SH-SY5Y (cell line): ENCODE measurements at regions not wholly inside any gene's neighbourhood (a gene's known extent, or its start where the extent isn't known, plus 50 kb on each side); places are given as distances from the start of the nearest gene placed in this dataset.

Experiments used
- GATA2 ChIP-seq: IDR thresholded peaks from 2 replicates; pipeline ENCODE4 v1.6.1; 2011; ENCODE audit warnings: mild to moderate bottlenecking, low read depth, low read length
- GATA3 ChIP-seq: IDR thresholded peaks from 2 replicates; pipeline ENCODE4 v1.6.1; 2011; ENCODE audit warnings: low read depth, mild to moderate bottlenecking, low read length, moderate library complexity

DNA sequence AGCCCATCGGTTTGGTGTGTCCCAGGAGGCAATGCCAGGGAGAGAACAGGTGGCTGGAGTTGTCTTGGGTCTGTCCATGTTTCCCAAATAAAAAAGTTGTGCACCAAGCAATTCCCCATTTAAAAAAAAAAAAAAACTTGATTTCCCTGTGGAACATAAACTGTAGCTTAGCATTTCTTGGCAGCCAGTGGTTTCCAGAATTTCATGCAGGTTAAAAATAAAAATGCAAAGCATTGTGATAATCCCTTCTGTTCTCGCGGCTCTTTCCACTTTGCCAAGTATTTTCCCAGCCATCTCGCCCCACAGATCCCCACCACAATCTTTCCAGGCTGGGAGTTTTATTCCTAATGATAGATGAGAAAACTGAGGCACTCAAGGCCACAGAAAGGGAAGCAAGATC is 51.4 kb upstream of the MSX1 start:
- TF ChIP-seq GATA2 (no peak), GATA3 (no peak)

DNA sequence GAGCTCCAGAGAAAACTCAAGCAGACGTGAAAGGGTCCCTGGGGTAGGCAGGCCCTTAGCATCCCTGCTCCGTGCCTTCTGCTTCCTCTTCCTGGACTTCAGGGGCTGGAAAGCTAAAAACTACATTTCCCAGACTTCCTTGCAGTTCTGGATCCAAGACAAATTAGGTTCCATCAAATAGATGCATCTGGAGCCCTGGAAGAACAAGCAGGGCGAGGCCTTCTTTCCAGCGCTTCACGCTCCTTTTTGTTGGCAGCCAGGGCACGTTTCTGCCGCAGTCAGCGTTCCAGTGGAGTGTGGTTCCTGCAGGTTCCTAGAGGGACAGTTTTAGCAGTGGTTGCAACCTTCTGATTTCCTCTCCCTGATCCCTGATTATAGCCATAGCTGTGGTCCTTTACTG is 53.6 kb upstream of the MSX1 start:
- TF ChIP-seq GATA3, result no peak

GRCh38 chr4:4803912-4804296 is 55.6 kb upstream of the MSX1 start:
- TF ChIP-seq GATA2 (no peak), GATA3 (no peak)

DNA sequence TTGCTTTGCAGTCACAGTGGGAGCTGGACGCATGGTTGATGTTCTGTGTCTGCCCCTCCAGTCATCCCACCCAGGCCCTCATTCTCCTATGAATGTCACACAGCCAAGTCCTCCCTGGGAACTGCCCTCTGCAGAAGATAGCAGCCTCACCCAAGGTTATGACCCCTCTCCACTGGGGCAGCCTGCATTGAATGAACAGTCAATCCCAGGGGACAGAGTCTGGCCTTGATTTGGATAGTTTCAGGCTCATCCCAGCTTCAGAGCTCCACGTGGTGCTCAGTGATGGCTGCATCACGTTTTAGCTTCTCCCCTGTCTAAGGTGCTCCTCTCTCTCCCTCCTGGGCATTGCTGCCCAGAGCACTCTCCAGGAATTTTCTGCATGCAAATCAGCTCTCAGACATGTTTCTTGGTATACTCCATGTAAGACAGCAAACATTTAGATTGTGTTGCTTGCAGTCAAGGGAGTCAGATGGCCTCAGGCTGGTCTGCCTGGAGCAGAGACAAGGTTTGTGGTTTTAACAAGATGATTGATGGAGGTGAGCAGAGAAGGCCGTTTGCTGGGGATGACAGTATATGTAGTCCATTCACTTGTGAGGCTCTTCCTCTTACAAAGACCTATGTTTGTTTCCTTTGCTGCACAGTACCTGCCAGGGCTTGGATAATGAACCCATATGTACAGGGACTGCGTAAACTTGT is 56.1 kb upstream of the MSX1 start:
- no peak for TF ChIP-seq GATA3
- no peak for TF ChIP-seq GATA2

GRCh38 chr4:4800646-4801408 is 58.6 kb upstream of the MSX1 start:
- TF ChIP-seq GATA2 (no peak), GATA3 (no peak)

DNA sequence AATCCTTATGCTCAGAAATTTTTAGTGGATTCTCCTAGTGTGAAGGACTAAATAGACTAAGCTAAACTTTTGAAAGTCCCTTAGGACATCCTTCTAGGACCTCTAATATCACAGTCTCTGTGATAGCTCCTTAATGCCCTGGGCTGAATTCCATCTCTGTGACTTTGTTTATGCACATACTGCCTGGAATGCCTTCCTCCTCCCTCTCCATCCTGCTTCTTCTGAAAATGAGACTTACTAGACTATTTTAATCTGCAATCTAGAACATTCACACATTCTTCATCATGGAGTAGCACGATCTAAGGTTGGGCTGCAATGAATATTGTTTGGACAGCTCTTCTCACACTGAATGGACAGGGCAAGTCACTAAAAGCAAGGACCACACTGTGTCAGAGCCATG is 65.0 kb upstream of the MSX1 start:
- TF ChIP-seq GATA3 (no peak), GATA2 (no peak)

- TF ChIP-seq GATA3, result no peak
Observed at GRCh38 chr4:4792466-4792865, 67.0 kb upstream of the MSX1 start.

DNA sequence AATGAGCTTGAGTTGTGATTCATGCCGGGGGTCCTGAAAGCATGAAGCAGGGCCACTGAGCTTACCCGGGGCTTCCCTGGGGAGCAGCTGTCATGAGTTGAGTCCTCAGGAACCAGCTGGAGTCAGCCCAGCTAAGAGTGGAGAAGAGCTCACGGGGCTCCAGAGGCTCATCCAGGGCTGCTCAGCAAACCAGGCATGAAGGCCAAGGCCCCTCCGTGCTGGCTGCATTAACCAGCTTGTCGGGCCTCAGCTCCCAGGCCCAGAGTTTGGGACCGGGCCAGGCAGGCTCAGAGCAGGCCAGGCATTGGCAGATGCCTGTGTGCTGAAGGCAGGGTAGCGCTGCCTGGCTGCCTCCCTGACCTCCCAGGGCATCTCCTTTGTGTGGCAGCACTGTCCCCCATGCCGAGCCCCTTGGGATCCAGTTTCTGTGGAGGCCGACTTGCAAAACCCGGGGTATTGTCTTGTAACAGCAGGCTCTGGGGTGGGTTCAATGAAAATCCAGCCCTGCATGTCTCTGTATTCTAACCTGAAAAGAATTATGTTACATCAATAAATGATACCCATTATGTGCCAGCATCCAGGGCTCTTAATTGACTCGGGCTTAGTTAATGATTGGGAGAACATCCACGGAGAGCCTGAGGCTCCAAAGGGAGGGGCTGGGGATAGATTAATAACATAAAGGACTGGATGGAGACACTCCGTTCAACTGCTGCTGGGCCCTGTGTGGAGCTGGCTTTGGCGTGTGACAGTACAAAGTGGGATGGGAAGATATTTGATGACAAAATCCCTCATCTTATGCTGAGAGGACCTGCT is 68.0 kb upstream of the MSX1 start:
- no peak for TF ChIP-seq GATA3
- TF ChIP-seq GATA2, result no peak

DNA sequence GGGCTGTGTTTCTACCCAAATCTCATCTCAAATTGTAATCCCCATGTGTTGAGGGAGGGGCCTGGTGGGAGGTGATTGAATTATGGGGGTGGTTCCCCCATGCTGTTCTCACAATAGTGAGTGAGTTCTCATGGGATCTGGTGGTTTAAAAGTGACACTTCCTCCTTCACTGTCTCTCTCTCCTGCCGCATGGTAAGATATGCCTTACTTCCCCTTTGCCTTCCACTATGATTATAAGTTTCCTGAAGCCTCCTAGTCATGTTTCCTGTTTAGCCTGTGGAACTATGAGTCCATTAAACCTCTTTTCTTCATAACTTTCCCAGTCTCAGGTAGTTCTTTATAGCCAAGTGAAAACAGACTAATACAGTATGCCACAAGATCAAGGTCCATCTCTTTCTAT is 70.0 kb upstream of the MSX1 start:
- TF ChIP-seq GATA2 (no peak), GATA3 (no peak)

GRCh38 chr4:4788573-4788972 is 70.9 kb upstream of the MSX1 start:
- TF ChIP-seq GATA2, result no peak
- no peak for TF ChIP-seq GATA3

- TF ChIP-seq GATA2 (no peak), GATA3 (no peak)
Observed at GRCh38 chr4:4787421-4787820, 72.0 kb upstream of the MSX1 start.

- TF ChIP-seq GATA3 (no peak), GATA2 (peak; percentile 92)
Observed at GRCh38 chr4:4784379-4784778, 75.1 kb upstream of the MSX1 start.

DNA sequence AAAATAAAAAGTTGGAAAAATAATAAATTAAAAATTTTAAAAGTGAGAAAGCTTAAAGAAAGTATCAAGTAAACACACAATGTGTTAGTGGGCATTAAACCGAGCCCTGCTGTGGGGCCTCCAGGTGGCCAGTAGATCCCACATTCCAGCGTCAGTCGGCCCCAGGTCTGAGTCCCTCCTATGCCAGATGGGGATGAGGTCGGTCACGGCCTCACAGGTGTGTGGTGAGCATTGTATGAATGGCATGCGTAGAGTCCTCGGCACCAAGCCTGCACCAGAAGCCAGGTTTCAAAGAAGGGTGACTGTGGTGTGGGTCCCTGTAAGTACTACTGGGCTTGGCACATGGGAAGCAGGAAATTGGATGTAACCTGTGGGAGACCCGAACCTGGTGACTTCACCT is 75.6 kb upstream of the MSX1 start:
- no peak for TF ChIP-seq GATA3
- no peak for TF ChIP-seq GATA2

GRCh38 chr4:4782969-4783368 is 76.5 kb upstream of the MSX1 start:
- TF ChIP-seq GATA2 (no peak), GATA3 (no peak)
